SK-N-SH (cell line): ENCODE measurements at regions not wholly inside any gene's neighbourhood (a gene's known extent, or its start where the extent isn't known, plus 50 kb on each side); places are given as distances from the start of the nearest gene placed in this dataset.

Source experiments
- CHD2 ChIP-seq: fragments of 150-350 bp; IDR thresholded peaks from 2 replicates; pipeline ENCODE4 v1.6.1; 2018; ENCODE audit warnings: low read length; ENCODE audit not compliant: partially characterized antibody
- CTCF ChIP-seq: fragments of 200-600 bp; sonication (generic); IDR thresholded peaks from 2 replicates; pipeline ENCODE4 v1.6.1; 2017; ENCODE audit warnings: antibody characterized with exemption, mild to moderate bottlenecking, moderate library complexity
- ELF1 ChIP-seq: IDR thresholded peaks from 2 replicates; pipeline ENCODE4 v1.4.0; 2012
- JUND ChIP-seq: IDR thresholded peaks from 2 replicates; pipeline ENCODE4 v1.4.0; 2012
- MEF2A ChIP-seq: IDR thresholded peaks from 2 replicates; pipeline ENCODE4 v1.4.0; 2012; ENCODE audit warnings: low read depth, borderline replicate concordance
- POLR2AphosphoS5 ChIP-seq: IDR thresholded peaks from 2 replicates; pipeline ENCODE4 v1.6.1; 2012; ENCODE audit warnings: low read depth, low read length
- RAD21 ChIP-seq: IDR thresholded peaks from 2 replicates; pipeline ENCODE4 v1.6.1; 2012; ENCODE audit warnings: mild to moderate bottlenecking, low read length
- SIN3A ChIP-seq: IDR thresholded peaks from 2 replicates; pipeline ENCODE4 v1.6.1; 2012; ENCODE audit warnings: low read depth, mild to moderate bottlenecking, low read length, moderate library complexity, borderline replicate concordance
- YY1 ChIP-seq: IDR thresholded peaks from 2 replicates; pipeline ENCODE4 v1.4.0; 2012; ENCODE audit warnings: low read depth, mild to moderate bottlenecking
- TF ChIP-seq, protein P1 (sequence below): IDR thresholded peaks from 2 replicates; pipeline ENCODE4 v1.4.0; 2012; ENCODE audit warnings: low read depth

- no peak for TF ChIP-seq JUND
- no peak for TF ChIP-seq POLR2AphosphoS5
- no peak for TF ChIP-seq CTCF
- no peak for TF ChIP-seq ELF1
- TF ChIP-seq, protein P1, sequence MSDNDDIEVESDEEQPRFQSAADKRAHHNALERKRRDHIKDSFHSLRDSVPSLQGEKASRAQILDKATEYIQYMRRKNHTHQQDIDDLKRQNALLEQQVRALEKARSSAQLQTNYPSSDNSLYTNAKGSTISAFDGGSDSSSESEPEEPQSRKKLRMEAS, result no peak
- TF ChIP-seq CHD2, result no peak
- TF ChIP-seq RAD21, result no peak
- TF ChIP-seq YY1, result no peak
- no peak for TF ChIP-seq MEF2A
- no peak for TF ChIP-seq SIN3A
Measured at GRCh38 chr4:24392613-24393012, 191.7 kb downstream of the DHX15 start.
